ENCODE measurements at regions not wholly inside any gene's neighbourhood (a gene's known extent, or its start where the extent isn't known, plus 50 kb on each side); places are given as distances from the start of the nearest gene placed in this dataset.

GRCh38 chr9:699396-699795, 142.1 kb upstream of the DMRT1 start:
- intact Hi-C loops (cut with DNase I) = no loop called here
- Histone ChIP-seq H3K36me3 (no peaks in the 10 kb centered on the region), H3K4me3 (no peak overlapping the region), H3K9ac (ENCODE audit: low read depth in 2 of 2, low read length in 2 of 2) (no peak overlapping the region), H3K4me1 (no peaks in the 10 kb centered on the region), H3K27ac (no peak overlapping the region), H3K9me3 (no peaks in the 10 kb centered on the region), H3K27me3 (no peaks in the 10 kb centered on the region)
- no peak for DNase-seq
- TF ChIP-seq CTCF (IDR thresholded peaks at IDR 0.05) = no peak

GRCh38 chr9:700365-701282, 140.9 kb upstream of the DMRT1 start:
- Histone ChIP-seq H3K4me1 (no peaks in the 10 kb centered on the region), H3K9me3 (no peaks in the 10 kb centered on the region), H3K9ac (ENCODE audit: low read depth in 2 of 2, low read length in 2 of 2) (no peak overlapping the region), H3K27me3 (no peaks in the 10 kb centered on the region), H3K27ac (no peak overlapping the region), H3K36me3 (no peaks in the 10 kb centered on the region), H3K4me3 (no peak overlapping the region)
- TF ChIP-seq CTCF (IDR thresholded peaks at IDR 0.05) = no peak
- DNase-seq = no peak
- intact Hi-C loops (cut with DNase I) = no loop called here

GRCh38 chr9:703392-703791, 138.1 kb upstream of the DMRT1 start:
- no peak overlapping the region for H3K4me3 ChIP-seq
- intact Hi-C loops (cut with DNase I) = no loop called here
- H3K36me3 ChIP-seq = no peaks in the 10 kb centered on the region
- H3K27me3 ChIP-seq = no peaks in the 10 kb centered on the region
- H3K9ac ChIP-seq (ENCODE audit: low read depth in 2 of 2, low read length in 2 of 2) = no peak overlapping the region
- no peaks in the 10 kb centered on the region for H3K9me3 ChIP-seq
- no peak overlapping the region for H3K27ac ChIP-seq
- DNase-seq = no peak
- TF ChIP-seq CTCF (IDR thresholded peaks at IDR 0.05) = no peak
- H3K4me1 ChIP-seq = no peaks in the 10 kb centered on the region

- Histone ChIP-seq H3K4me1 (no peaks in the 10 kb centered on the region), H3K9ac (ENCODE audit: low read depth in 2 of 2, low read length in 2 of 2) (peak overlapping the region in 1 of 2 donors; percentile 61), H3K4me3 (peak overlapping the region; percentile 36), H3K27ac (no peak overlapping the region), H3K27me3 (no peaks in the 10 kb centered on the region), H3K9me3 (no peaks in the 10 kb centered on the region), H3K36me3 (no peaks in the 10 kb centered on the region)
- intact Hi-C loops (cut with DNase I) = no loop called here
- no peak for DNase-seq
- TF ChIP-seq CTCF (IDR thresholded peaks at IDR 0.05) = no peak
These were observed 135.4 kb upstream of the DMRT1 start for GRCh38 chr9:706073-706472.

GRCh38 chr9:706606-707459, 134.7 kb upstream of the DMRT1 start:
- peak overlapping the region; percentile 49 for H3K27ac ChIP-seq
- peak; percentile 59 for DNase-seq
- no peaks in the 10 kb centered on the region for H3K36me3 ChIP-seq
- H3K4me3 ChIP-seq = peak overlapping the region; percentile 36
- H3K9me3 ChIP-seq = no peaks in the 10 kb centered on the region
- no peaks in the 10 kb centered on the region for H3K27me3 ChIP-seq
- H3K4me1 ChIP-seq = no peaks in the 10 kb centered on the region
- no peak for TF ChIP-seq CTCF (IDR thresholded peaks at IDR 0.05)
- H3K9ac ChIP-seq (ENCODE audit: low read depth in 2 of 2, low read length in 2 of 2) = peak overlapping the region; percentile 60 to 61
- intact Hi-C loops (cut with DNase I) = no loop called here

Data from colonic mucosa (tissue), 4 donors.